SIG-M5 treated with dmso at 0.1 percent for 504 hours (cell line): ENCODE measurements at regions not wholly inside any gene's neighbourhood (a gene's known extent, or its start where the extent isn't known, plus 50 kb on each side); places are given as distances from the start of the nearest gene placed in this dataset.
"Not testable (repeated sequence)": the region's sequence is repeated elsewhere in the genome, so short reads cannot be mapped to it uniquely, and the experiment has no call there.

Experiments used
- DNase-seq: peaks from one replicate; lab custom pipeline; 2025; ENCODE audit not compliant: unreplicated experiment; lab: John Stamatoyannopoulos, UW

- no peak for DNase-seq
These were observed 274.6 kb upstream of the COBL start for GRCh38 chr7:51591223-51591622.

GRCh38 chr7:51590746-51591145, 274.1 kb upstream of the COBL start:
- no peak for DNase-seq

DNA sequence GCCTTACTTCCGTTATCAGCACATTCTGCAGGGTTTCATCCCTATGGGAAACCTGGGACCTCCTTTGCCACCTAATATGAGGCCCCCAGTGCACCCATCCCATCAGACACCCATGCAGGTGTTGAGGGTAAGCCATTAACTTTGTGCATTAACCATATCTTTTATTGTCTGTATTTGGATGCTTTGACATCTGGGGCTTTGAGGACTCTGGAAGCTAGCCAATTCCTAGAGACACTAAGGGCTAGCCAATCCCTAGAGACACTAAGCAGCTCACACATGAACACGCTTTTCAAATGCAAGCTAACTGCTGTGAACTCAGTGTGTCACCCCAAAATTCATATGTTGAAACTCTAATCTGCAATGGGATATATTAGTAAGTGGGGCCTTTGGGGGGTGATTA, 272.5 kb upstream of the COBL start:
- DNase-seq = no peak

- no peak for DNase-seq
These were observed 271.0 kb upstream of the COBL start for GRCh38 chr7:51587604-51588003.

GRCh38 chr7:51577390-51577789, 260.8 kb upstream of the COBL start:
- DNase-seq = no peak

- DNase-seq = no peak
These were observed 253.0 kb upstream of the COBL start for GRCh38 chr7:51569581-51569980.

DNA sequence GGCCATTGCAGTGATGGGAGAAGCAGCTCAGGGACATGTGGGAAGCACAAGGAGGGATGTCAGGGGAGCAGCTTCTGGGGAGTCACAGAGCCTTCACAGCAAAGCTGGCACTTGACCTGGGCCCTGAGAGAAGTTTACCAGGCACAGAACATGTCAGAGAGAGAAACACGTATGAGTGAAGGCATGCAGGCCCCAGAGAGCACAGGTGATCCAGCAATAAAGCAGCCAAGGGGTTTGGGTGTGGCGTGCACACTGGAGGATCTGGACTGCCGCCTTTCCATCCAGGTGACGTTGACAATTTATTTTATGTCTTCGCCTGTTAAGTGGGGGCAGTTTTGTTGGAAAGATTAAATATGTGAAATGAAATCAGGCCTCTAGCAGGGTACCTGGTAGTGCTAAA, 252.6 kb upstream of the COBL start:
- DNase-seq = no peak

DNA sequence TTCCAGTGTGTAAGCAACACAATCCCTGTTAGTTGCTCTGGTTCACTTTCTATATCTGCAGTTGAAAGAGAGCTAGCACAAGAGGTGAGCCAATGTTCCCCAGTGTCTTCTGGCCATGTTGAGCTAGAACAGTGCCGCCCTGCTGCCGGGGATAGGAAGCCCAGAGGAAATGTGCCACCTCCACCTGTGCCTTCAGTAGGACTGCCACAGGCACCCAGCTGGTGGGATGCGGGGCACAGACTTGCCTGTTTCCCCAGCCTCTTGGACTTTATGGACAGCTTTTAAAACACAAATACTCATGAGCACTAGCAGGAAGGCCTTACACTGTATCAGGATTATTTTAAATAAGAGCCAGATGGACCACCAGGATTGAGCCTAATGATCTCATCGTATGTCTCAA, 234.5 kb upstream of the COBL start:
- no peak for DNase-seq

DNA sequence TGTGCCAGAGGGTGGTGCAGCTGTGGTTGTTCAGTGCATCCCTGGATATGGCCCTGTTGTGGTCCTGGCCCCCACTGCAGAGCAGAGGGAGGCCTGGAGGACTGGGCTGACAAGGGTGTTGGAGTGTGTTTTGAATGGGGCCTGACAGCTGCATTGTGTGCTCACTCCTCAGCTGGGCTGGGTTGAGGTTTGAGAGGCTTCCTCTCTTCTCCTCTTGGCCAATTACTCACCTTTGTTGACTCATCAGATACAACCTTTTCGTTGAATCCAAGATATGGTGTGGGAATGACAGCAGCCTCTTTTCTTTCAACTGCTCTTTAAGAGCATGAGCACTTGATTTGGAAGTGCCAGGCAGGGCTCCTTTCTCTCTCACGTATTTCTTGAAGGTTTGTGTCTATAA, 228.5 kb upstream of the COBL start:
- DNase-seq = no peak

GRCh38 chr7:51543801-51544553, 227.4 kb upstream of the COBL start:
- DNase-seq = no peak

DNA sequence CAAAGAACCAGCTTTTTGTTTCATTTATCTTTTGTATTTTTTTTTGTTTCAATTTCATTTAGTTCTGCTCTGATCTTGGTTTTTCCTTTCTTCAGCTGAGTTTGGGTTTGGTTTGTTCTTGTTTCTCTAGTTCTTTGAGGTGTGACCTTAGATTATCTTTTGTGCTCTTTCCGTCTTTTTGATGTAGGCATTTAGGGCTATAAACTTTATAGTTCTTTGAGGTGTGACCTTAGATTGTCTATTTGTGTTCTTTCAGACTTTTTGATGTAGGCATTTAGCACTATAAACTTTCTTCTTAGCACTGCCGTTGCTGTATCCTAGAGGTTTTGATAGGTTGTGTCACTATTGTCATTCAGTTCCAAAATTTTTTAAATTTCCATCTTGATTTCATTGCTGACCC, 224.3 kb upstream of the COBL start:
- DNase-seq = not testable (repeated sequence)

DNA sequence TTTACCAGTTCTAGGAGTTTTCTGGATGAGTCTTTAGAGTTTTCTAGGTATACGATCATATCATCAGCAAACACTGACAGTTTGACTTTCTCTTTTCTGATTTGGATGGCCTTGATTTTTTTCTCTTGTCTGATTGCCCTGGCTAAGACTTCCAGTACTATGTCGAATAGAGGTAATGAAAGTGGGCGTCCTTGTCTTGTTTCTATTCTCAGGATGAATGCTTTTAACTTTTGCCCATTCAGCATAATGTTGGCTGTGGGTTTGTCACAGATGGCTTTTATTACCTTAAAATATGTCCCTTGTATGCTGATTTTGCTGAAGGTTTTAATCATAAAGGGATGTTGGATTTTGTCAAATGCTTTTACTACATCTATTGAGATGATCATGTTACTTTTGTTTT, 223.2 kb upstream of the COBL start:
- no peak for DNase-seq

- no peak for DNase-seq
These were observed 211.6 kb upstream of the COBL start for GRCh38 chr7:51528172-51528571.

GRCh38 chr7:51521694-51522312, 205.2 kb upstream of the COBL start:
- no peak for DNase-seq

- no peak for DNase-seq
These were observed 204.4 kb upstream of the COBL start for GRCh38 chr7:51521054-51521453.

DNA sequence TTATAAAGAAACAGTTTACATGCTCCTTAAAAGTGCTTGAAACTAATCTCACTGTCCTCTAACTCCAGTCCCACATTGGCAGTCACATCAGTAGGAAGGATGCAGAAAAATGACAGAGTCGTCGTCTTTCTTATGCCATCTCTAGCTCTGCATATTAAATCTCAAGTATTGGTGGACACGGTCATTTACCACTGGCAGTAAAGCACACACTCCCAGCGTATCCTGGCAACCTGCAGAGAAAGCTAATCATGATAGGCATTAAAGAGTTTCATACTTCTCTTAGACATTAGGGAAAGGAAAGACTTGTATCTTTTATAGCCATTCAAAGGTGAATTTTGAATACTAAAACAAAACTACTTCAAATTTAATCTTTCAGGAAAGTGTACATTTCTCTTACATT, 202.0 kb upstream of the COBL start:
- no peak for DNase-seq

GRCh38 chr7:51517187-51517586, 200.6 kb upstream of the COBL start:
- no peak for DNase-seq

DNA sequence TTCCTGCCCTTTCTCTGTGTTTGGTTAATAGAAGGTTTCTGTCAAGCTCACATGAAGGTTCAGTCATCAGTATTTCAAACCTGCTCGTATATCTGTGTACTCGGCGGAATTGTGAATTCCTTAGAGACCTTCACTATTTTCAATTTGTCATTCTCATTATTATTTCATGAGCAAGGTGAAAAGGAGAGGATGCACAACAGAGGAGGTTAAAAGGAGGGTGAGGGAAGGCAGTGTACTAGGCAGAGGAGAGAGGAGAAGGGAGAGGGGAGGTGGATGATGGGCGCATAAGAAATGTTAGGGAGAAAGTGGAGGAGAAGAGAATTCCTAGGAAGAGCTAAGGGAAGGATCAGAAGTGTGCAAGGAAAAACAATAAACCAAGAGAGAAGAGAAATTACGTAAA, 185.0 kb upstream of the COBL start:
- no peak for DNase-seq

- DNase-seq = no peak
These were observed 166.4 kb upstream of the COBL start for GRCh38 chr7:51482976-51483375.

DNA sequence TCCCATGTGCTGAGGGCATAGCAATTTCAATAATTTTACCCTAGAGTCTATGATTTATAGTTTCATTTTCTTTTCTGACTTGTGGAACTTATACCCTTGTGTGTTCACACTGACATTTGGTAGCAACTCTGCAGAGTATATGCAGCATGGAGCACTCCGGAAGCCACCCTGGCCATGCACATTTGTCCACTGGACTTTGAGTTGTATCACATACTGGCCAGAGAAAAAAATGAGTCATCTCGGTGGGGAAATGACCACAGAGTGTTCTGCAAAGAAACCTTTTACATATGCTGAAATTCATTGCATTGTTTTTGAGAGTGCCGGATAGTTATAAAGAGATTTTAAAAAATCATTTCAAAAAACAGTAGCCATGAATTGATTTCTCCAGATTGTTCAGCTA, 164.8 kb upstream of the COBL start:
- no peak for DNase-seq

GRCh38 chr7:51477819-51478218, 161.2 kb upstream of the COBL start:
- DNase-seq = no peak

DNA sequence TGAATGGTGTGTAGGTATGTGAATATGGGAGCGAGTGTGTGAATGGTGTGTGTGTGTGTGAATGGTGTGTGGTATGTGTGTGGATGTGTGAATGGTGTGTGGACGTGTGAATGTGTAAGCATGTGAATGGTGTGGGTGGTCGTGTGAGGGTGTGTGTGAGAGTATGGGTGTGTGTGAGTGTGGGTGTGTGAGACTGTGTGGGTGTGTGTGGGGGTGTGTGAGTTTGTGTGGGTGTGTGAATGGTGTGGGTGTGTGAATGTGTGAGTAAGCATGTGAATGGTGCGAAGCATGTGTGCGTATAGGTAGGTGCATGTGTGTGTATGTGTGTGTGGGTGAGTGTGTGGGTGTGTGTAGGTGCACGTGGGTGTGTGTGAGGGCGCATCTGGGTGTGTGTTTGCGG, 160.7 kb upstream of the COBL start:
- DNase-seq = no peak

DNA sequence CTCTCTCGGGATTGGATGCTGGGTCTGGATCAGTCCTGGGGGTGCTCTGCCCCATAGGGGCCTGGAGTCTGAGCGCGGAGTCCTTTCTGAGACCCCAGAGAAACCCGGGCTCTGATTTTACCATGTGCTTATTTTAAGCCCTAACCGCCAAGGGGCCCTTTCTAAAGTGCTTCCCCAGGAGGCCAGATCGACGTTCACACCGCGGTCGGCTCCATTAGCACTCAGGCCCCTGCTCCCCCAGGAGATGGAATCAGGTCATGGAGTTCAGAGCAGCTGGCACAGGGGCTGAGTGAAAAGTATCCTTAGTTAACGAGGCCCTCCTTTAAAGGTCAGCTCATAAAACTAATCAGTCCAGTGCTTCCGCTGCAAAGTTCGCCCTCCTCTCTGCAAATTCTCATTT, 159.4 kb upstream of the COBL start:
- no peak for DNase-seq
